ENCODE measurements at regions not wholly inside any gene's neighbourhood (a gene's known extent, or its start where the extent isn't known, plus 50 kb on each side); places are given as distances from the start of the nearest gene placed in this dataset.

DNA sequence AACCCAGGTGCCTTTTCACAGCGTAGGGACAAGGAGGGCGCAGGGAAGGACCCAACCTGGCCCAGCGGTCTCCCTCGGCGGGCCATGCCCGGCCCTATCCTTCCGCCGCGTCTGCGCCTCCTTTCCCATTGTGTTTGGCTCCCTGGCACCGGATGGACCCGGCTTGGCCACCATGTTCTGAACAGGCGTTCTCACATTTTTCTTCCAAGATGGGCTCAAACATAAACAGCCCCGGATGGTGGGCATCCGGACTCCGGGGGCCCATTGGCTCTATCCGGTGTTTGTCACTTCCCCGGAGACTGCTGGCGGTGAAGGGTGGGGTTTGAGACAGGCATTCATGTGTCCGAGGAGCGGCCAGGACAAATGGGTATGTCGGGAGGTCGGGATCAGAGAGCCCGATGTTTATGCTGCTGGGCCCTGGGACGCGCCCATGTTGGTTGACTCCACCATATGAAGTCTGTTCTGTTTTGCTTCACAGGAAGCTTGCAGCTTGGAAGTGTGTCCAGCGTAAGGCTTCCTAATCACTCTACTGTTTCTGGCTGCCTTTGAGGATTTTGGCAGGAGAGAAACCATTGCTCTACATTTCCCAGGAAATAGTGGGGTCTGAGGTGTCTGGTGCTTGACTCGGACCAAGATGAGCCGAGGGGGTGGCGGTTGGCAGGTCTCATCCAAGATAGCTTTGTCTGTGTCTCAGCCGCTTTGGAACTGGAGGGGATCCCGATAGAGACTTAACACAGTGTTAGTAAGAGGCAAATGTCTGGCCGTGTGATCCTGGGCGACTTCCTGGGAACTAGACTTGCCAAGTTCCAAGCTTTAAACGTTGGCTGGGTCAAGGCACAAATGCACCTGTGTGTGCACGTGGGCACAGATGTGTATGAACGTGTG, 188.3 kb downstream of the IRF8 start:
- H3K4me3 ChIP-seq (ENCODE audit: low read length): no peak overlapping the region
- WGBS (ENCODE audit: insufficient coverage): 85% methylated on average over 30 of the region's 37 CpGs
- no peak for DNase-seq
- no peaks in the 10 kb centered on the region for H3K36me3 ChIP-seq (ENCODE audit: control insufficient read depth, insufficient read depth, low read length)
- H3K4me1 ChIP-seq (ENCODE audit: control insufficient read depth, insufficient read depth, low read length): no peaks in the 10 kb centered on the region
- H3K27me3 ChIP-seq (ENCODE audit: control insufficient read depth, insufficient read depth, low read length): peaks cover 51% of the 10 kb centered on the region
- H3K9me3 ChIP-seq (replicated peaks; ENCODE audit: control insufficient read depth, low read depth, low read length): no peaks in the 10 kb centered on the region
- no peak overlapping the region for H3K27ac ChIP-seq (ENCODE audit: low read length)

DNA sequence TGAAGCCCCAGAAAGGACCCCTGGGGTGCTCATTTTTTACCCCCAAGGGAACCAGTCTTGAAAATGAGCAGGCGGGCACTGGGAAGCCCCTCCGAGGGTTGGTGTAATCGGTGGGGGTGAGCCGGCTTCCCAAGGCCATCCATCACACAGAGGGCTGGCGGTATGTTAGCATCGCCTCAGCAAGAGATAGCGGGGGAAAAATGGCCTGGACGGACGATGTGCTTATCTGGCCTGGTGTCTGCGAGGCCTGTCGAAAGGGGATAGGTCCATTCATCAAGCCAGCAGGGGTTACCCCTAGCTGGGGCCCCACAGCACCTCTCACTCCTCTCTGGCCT, 188.9 kb downstream of the IRF8 start:
- no peak for DNase-seq
- Histone ChIP-seq H3K9me3 (replicated peaks; ENCODE audit: control insufficient read depth, low read depth, low read length) (no peaks in the 10 kb centered on the region), H3K36me3 (ENCODE audit: control insufficient read depth, insufficient read depth, low read length) (no peaks in the 10 kb centered on the region), H3K4me3 (ENCODE audit: low read length) (no peak overlapping the region), H3K4me1 (ENCODE audit: control insufficient read depth, insufficient read depth, low read length) (no peaks in the 10 kb centered on the region), H3K27me3 (ENCODE audit: control insufficient read depth, insufficient read depth, low read length) (peaks cover 56% of the 10 kb centered on the region), H3K27ac (ENCODE audit: low read length) (no peak overlapping the region)
- 64% methylated on average over 11 of the region's 11 CpGs for WGBS (ENCODE audit: insufficient coverage)

DNA sequence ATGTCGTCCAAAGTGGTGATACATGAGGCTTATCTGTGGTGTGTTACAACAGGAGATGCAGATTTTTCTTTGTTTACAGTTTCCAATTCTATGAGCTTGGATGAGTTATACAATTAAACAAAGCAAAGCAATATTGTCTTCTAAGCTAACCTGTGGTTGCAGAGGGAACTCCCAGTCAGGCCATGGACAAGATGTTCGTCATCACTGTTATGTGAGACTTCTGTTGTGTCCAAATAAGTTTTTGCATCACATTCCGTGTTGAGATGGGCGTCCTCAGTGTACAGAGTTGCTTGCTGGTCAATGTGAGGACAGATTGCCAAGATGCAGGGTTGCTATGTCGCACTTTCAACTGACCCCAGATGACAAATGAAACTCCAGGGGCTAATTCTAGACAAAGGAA, 189.3 kb downstream of the IRF8 start:
- peaks cover 52% of the 10 kb centered on the region for H3K27me3 ChIP-seq (ENCODE audit: control insufficient read depth, insufficient read depth, low read length)
- WGBS (ENCODE audit: insufficient coverage): 73% methylated on average over 3 of the region's 5 CpGs
- H3K4me1 ChIP-seq (ENCODE audit: control insufficient read depth, insufficient read depth, low read length): no peaks in the 10 kb centered on the region
- DNase-seq: no peak
- no peaks in the 10 kb centered on the region for H3K36me3 ChIP-seq (ENCODE audit: control insufficient read depth, insufficient read depth, low read length)
- H3K4me3 ChIP-seq (ENCODE audit: low read length): no peak overlapping the region
- no peaks in the 10 kb centered on the region for H3K9me3 ChIP-seq (replicated peaks; ENCODE audit: control insufficient read depth, low read depth, low read length)
- H3K27ac ChIP-seq (ENCODE audit: low read length): no peak overlapping the region

DNA sequence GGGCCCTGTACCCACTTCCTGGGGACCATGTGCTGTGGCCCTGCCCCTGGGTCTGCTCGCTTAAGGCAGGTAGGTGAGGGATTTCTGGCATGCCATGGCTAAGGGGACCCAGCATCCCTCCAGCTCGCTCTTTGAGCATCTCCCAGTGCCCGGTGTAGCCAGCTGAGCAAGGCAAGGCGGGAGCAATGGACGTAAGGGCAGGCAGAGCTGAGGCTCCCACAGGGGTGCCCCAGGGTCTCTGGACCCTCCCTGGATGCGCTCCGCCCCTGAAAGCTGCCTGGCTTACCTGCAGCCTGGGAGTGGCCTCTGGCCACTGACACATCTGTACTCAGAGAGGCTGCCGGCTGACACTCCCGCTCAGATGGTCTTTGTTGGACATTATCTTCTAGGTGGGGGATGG, 189.9 kb downstream of the IRF8 start:
- H3K9me3 ChIP-seq (replicated peaks; ENCODE audit: control insufficient read depth, low read depth, low read length): no peaks in the 10 kb centered on the region
- H3K36me3 ChIP-seq (ENCODE audit: control insufficient read depth, insufficient read depth, low read length): no peaks in the 10 kb centered on the region
- 84% methylated on average over 8 of the region's 9 CpGs for WGBS (ENCODE audit: insufficient coverage)
- H3K27ac ChIP-seq (ENCODE audit: low read length): no peak overlapping the region
- peaks cover 47% of the 10 kb centered on the region for H3K27me3 ChIP-seq (ENCODE audit: control insufficient read depth, insufficient read depth, low read length)
- no peak overlapping the region for H3K4me3 ChIP-seq (ENCODE audit: low read length)
- no peaks in the 10 kb centered on the region for H3K4me1 ChIP-seq (ENCODE audit: control insufficient read depth, insufficient read depth, low read length)
- no peak for DNase-seq

DNA sequence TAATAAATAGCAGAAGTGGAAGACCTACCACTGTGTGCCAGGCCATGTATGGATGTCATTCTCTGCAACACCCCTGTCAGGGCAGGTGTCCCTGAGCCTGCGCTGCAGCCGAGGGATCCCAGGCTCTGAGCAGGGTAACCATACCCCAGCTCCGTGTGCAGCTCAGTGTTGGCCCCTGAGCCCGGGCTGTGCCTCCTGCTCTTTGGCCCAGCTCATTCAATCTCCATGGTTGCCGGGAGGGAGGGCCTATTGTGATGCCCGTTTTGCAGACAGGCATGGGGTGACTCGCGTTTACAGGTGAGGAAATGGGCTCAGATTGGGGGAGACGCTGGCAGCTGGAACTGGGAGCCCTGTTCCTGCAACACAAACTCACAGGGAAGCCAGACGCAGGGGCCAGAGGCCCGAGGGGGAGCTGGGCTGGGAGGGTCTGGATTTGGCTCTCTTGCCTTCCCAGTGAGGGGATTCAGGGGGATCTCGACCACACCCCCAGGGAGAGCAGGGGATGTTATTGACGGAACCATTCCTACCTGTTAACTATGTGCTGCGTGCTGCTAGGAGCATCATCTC, 190.5 kb downstream of the IRF8 start:
- WGBS (ENCODE audit: insufficient coverage): 59% methylated on average over 10 of the region's 14 CpGs

DNA sequence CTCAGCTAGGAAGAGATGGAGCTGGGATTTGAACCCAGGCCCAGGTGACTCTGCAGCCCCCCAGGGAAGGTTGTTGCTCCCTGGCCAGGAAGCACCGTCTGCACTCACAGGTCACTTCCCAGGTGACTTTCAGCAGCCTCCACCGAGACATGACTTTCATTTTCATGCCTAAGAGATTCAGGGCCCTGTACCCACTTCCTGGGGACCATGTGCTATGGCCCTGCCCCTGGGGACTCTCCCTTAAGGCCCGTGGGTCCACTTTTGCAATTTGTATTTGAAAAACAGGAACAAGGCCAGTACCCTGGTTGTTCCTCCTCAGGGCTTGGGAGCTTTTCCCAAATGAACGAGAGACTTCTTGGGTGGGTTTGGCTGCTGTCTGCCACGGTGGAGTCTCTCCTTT, 191.0 kb downstream of the IRF8 start:
- 54% methylated on average over 5 of the region's 5 CpGs for WGBS (ENCODE audit: insufficient coverage)
- peaks cover 44% of the 10 kb centered on the region for H3K27me3 ChIP-seq (ENCODE audit: control insufficient read depth, insufficient read depth, low read length)

More for the DNA sequence above, 190.5 kb downstream of the IRF8 start:
- Histone ChIP-seq H3K36me3 (ENCODE audit: control insufficient read depth, insufficient read depth, low read length) (no peaks in the 10 kb centered on the region), H3K4me1 (ENCODE audit: control insufficient read depth, insufficient read depth, low read length) (no peaks in the 10 kb centered on the region), H3K4me3 (ENCODE audit: low read length) (no peak overlapping the region), H3K9me3 (replicated peaks; ENCODE audit: control insufficient read depth, low read depth, low read length) (no peaks in the 10 kb centered on the region), H3K27me3 (ENCODE audit: control insufficient read depth, insufficient read depth, low read length) (peaks cover 44% of the 10 kb centered on the region), H3K27ac (ENCODE audit: low read length) (no peak overlapping the region)
- DNase-seq: no peak

DNA sequence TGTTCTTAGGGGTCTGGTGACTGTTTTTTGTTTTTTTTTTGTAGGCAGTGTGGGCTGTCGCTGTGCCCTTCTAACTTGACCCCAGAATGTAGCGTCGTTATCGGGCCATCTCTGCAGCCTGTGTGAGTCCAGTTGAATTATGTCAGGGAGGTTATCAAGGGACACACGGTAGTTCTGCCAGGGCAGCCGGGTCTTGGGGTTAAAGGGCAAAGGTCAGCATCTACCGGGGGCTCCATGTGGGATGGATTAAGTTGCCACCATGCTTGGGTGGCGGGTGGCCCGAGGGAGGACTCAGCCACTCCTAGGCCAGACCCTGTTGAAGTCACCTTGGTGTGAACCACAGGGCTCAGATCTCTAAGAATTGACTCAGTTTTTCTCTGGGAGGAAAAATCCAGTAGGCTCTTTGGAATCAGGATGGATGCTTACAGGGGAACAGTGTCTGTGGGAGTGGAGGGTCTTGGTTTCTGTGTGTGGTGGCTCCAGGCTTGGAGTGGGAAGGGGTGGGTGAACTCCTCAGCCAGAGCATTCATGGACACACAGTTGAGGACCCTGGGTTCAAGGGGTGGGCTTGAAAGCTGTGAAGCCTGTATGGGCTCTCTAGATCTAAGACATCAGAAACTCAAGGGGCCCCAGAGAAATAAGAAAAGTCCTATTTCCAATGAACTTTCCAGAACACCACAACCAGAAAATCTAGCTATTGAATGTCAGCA, 191.7 kb downstream of the IRF8 start:
- no peak for DNase-seq
- Histone ChIP-seq H3K36me3 (ENCODE audit: control insufficient read depth, insufficient read depth, low read length) (no peaks in the 10 kb centered on the region), H3K4me3 (ENCODE audit: low read length) (no peak overlapping the region), H3K27me3 (ENCODE audit: control insufficient read depth, insufficient read depth, low read length) (peaks cover 43% of the 10 kb centered on the region), H3K9me3 (replicated peaks; ENCODE audit: control insufficient read depth, low read depth, low read length) (no peaks in the 10 kb centered on the region), H3K27ac (ENCODE audit: low read length) (no peak overlapping the region), H3K4me1 (ENCODE audit: control insufficient read depth, insufficient read depth, low read length) (no peaks in the 10 kb centered on the region)
- 34% methylated on average over 7 of the region's 9 CpGs for WGBS (ENCODE audit: insufficient coverage)

More for the DNA sequence above, 191.0 kb downstream of the IRF8 start:
- no peak overlapping the region for H3K27ac ChIP-seq (ENCODE audit: low read length)
- H3K9me3 ChIP-seq (replicated peaks; ENCODE audit: control insufficient read depth, low read depth, low read length): no peaks in the 10 kb centered on the region
- no peak overlapping the region for H3K4me3 ChIP-seq (ENCODE audit: low read length)
- H3K36me3 ChIP-seq (ENCODE audit: control insufficient read depth, insufficient read depth, low read length): no peaks in the 10 kb centered on the region
- no peak for DNase-seq
- H3K4me1 ChIP-seq (ENCODE audit: control insufficient read depth, insufficient read depth, low read length): no peaks in the 10 kb centered on the region

DNA sequence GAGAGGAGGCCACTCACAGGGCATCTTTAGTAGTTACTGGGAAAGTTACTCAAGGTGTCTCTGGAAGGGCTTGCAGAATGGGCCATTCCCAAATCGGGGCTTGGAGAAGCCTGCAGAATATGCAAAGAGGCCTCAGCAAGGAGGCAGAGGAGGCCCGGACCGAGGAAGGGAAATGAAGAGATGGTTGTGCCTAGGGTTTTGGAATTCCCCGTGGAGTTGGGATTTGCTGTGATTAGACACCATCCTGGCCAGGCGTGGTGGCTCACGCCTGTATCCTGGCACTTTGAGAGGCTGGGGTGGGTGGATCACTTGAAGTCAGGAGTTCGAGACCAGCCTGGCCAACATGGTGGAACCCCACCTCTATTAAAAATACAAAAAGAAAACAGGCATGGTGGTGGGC, 193.0 kb downstream of the IRF8 start:
- H3K27me3 ChIP-seq (ENCODE audit: control insufficient read depth, insufficient read depth, low read length): peaks cover 43% of the 10 kb centered on the region
- no peak for DNase-seq

DNA sequence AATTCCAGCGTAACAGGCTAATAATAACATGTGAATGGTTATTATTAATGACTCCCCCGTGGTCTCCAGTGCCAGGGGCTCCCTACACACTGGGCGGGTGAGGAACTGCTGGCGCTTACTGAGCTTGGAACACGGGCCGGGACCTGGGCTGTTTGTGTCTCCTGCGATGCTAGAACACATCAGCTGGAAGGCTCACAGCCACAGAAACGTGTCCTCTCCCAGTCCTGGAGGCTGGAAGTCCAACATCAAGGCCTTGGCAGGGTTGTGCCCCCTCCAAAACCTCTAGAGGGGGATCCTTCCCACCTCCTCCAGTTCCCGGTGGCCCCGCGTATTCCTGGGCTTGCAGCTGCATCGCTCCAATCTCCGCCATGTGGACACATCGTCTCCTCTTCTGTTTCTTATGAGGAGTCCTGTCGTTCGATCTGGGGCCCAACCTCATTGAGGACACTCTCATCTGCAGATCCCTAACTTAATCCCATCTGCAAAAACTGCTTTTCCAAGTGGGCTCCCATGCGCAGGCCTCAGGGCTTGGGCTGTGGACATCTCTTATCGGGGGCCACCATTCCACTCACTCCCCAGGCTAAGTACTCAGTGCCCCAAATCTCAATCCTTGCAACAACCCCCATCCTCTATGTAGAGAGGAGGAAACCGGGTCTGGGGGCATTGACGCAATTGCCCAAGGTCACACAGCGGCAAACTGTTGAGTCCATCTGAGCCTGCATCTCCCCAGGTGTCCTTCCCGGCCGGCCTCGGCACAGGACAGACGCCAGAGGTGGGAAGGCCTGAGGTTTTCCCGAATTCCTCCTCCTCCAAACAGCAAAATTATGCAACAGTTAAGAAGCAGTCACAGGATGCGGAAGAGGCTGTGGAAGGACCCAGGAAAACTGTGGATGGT, 193.9 kb downstream of the IRF8 start:
- no peaks in the 10 kb centered on the region for H3K9me3 ChIP-seq (replicated peaks; ENCODE audit: control insufficient read depth, low read depth, low read length)
- H3K4me1 ChIP-seq (ENCODE audit: control insufficient read depth, insufficient read depth, low read length): no peaks in the 10 kb centered on the region
- no peak overlapping the region for H3K4me3 ChIP-seq (ENCODE audit: low read length)
- no peak overlapping the region for H3K27ac ChIP-seq (ENCODE audit: low read length)
- no peaks in the 10 kb centered on the region for H3K36me3 ChIP-seq (ENCODE audit: control insufficient read depth, insufficient read depth, low read length)
- WGBS (ENCODE audit: insufficient coverage): 80% methylated on average over 19 of the region's 27 CpGs
- DNase-seq: no peak
- H3K27me3 ChIP-seq (ENCODE audit: control insufficient read depth, insufficient read depth, low read length): peaks cover 35% of the 10 kb centered on the region

More for the DNA sequence above, 193.0 kb downstream of the IRF8 start:
- 86% methylated on average over 6 of the region's 7 CpGs for WGBS (ENCODE audit: insufficient coverage)
- Histone ChIP-seq H3K9me3 (replicated peaks; ENCODE audit: control insufficient read depth, low read depth, low read length) (no peaks in the 10 kb centered on the region), H3K4me1 (ENCODE audit: control insufficient read depth, insufficient read depth, low read length) (no peaks in the 10 kb centered on the region), H3K36me3 (ENCODE audit: control insufficient read depth, insufficient read depth, low read length) (no peaks in the 10 kb centered on the region), H3K4me3 (ENCODE audit: low read length) (no peak overlapping the region), H3K27ac (ENCODE audit: low read length) (no peak overlapping the region)

All from muscle of leg (tissue), 3 donors.